HG03095 (cell line): ENCODE measurements at regions not wholly inside any gene's neighbourhood (a gene's known extent, or its start where the extent isn't known, plus 50 kb on each side); places are given as distances from the start of the nearest gene placed in this dataset.

Source experiments
- ATAC-seq: cut with Tn5 transposase; IDR thresholded peaks from one replicate; pipeline ENCODE4 v1.9.1; 2021; ENCODE audit warnings: moderate library complexity; ENCODE audit not compliant: unreplicated experiment

DNA sequence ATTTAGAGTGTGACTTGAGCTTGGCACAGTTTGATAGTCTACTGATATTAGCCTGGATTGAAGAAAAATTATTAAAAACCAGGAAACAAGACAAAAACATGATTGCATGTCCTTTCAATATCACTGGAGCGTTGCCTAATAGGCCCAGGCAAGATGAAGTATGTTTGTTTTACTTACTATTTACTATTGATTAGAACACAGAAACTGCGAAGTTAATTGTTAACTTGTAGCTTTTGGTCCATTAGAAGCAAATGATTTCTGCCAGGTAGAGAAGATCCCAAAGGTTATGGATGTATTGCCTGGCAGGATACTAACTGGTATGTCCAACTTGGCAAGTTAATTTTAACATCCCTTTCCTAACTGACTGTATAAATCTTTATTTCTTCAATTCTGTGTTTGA lies 268.9 kb downstream of the ETNK1 start:
- ATAC-seq, result no peak

GRCh38 chr12:22899184-22899583 lies 274.2 kb downstream of the ETNK1 start:
- ATAC-seq, result no peak

DNA sequence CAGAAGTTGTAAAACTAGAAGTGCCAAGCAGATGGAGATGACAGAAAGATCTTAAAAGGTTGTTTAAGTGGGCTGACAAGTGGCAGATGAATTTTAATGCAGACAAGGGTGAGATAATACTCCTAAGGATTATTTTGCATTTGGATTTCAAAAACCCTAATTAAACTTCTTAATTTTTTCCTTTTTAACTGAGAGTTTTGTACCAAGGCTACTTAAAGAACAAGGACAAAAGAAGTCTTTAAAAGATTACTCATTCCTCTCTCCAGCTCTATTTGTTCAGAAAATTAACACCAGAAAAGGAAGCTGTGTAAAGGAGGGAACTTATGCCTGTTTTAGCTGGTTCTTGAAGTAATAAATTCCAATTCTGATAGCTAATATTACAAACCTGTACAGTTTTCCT lies 275.4 kb downstream of the ETNK1 start:
- no peak for ATAC-seq

- ATAC-seq, result no peak
Observed at GRCh38 chr12:22904485-22904884, 279.5 kb downstream of the ETNK1 start.

DNA sequence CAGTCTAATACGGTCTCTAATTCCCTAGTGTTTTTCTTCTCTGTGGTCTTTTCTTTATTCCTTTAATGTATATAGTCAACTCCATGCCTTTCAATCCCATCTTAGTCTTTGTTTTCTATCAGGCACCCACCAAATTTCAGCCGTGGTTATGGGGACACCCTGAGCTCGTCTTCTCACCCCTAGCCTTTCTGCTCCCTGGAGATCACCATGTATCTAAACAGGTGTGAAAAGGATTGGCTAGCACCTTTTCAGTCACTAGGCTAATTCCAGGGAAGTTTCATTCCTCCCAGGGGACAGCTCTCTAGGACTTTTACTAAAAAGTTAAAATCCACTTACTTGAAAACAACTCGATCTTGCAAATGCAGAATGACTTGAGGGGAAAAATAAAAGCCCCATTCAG lies 291.3 kb downstream of the ETNK1 start:
- ATAC-seq, result no peak

- ATAC-seq, result no peak
Observed at GRCh38 chr12:22916815-22917214, 291.8 kb downstream of the ETNK1 start.

DNA sequence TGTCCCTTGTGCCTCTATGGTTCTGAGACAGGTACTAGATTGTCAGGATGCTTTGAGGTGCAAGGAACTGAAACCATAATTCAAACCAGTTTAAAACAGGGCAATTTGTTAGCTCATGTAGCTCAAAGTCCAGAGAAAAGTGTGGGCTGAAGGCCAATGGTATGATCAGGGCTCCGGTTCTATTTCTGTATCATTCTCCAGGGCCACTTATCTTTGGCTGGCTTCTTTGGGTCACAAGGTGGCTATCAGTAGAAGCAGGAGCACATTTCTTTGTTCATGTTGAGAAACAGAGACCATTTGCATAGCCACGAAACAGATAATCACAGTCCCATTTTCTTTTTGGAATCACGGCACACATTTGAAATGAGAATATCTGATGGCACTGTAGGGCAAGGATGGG lies 294.9 kb downstream of the ETNK1 start:
- ATAC-seq, result no peak

DNA sequence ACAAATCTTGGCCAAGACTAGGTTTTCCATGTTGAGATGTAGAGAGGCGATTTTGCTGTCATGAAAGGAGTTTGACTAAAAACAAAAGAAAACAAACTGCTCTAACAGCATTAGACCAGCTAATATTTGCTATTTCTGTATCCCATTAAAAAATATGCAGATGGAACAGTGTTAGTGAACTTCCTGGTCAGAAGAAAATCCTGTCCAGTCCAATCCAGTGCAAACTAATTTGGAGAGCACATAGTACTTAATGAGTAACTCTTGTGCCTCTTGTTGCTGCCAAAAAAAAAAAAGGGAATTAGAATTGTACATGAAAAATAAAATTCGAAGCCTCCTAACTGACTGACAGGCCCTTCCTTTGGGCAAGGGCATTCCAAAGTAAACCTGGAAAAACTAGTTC lies 298.8 kb downstream of the ETNK1 start:
- ATAC-seq, result no peak

- no peak for ATAC-seq
Observed at GRCh38 chr12:22924391-22924790, 299.4 kb downstream of the ETNK1 start.

DNA sequence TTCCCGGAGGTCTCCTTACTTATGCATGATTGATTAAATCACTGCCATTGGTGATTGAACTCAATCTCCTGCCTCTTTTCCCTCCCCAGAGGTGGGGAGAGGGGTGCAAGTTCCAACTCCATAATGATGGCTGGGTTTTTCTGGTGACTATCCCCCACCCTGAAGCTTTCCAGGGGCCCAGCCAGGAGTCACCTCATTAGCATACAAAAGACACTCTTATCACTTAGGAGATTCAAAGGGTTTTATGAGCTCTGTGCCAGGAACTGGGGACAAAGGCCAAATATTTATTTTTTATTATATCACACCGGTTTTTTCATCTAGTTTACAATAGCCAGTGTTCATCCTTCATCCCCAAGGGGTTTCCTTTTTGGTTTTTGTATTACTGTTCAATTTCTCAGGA lies 300.7 kb downstream of the ETNK1 start:
- no peak for ATAC-seq

GRCh38 chr12:22932431-22932830 lies 307.5 kb downstream of the ETNK1 start:
- no peak for ATAC-seq

DNA sequence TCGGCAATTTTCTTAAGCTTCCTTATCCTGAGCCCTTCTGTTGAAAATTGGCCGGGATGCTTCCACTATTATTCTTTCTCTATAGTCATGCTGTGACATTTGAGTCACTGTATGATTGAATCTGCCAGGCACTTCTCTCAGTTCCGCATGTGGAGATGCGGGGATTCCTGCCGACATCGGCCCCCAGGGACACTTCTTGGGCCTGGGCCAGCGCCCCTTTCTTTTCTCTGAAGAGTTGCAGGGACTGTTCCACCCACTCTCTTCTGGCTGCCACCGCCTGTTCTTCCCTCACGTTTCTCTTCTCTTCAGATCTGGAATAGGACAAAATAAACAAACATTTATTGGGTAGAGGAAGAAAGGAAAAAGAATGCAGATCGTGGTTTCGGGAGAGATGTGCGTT lies 310.1 kb downstream of the ETNK1 start:
- ATAC-seq, result no peak

- no peak for ATAC-seq
Observed at GRCh38 chr12:22935501-22935900, 310.5 kb downstream of the ETNK1 start.

DNA sequence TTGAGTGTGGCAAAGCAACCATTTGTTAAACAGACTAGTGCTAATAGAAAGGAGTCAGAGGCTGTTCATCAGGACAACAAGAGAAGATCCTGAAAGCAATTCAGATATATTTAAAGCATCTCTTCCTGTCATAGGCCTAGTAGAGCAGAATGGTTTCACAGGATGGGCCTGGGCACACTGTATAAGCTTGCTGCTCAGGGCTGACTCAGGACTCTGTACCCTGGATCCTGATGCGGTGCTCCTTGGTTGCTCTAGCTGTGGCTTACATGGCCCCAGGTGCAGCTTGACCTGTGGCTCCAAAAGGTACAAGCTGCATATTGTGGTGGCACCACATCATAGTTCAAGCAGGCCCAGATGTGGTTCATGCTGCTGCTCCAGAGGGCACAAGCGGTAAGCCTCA lies 313.4 kb downstream of the ETNK1 start:
- ATAC-seq, result no peak

- no peak for ATAC-seq
Observed at GRCh38 chr12:22951206-22951605, 326.2 kb downstream of the ETNK1 start.

- ATAC-seq, result no peak
Observed at GRCh38 chr12:22956690-22957089, 331.7 kb downstream of the ETNK1 start.

- no peak for ATAC-seq
Observed at GRCh38 chr12:22967171-22967570, 342.2 kb downstream of the ETNK1 start.

GRCh38 chr12:22969521-22969920 lies 344.6 kb downstream of the ETNK1 start:
- no peak for ATAC-seq

DNA sequence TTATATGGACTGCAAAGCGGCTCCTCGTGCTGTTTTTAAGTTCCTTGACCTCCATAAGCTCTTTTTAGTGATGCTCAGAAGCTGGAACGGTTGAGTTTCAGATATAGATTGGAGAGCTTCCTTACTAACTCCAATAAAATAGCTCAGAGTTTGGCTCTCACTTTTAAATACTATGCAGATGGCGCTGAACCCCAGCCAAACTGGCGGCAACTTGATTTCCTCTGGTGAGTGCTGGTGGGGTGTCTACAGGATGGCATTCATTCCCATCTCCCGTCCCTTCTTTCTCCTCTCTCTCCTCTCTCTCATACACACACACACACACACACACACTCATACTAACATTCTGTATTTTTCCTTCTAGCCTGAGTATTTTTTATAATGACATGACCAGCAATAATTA lies 346.3 kb downstream of the ETNK1 start:
- ATAC-seq, result no peak

- no peak for ATAC-seq
Observed at GRCh38 chr12:22971701-22972191, 346.8 kb downstream of the ETNK1 start.

- no peak for ATAC-seq
Observed at GRCh38 chr12:22974865-22975264, 349.9 kb downstream of the ETNK1 start.

- no peak for ATAC-seq
Observed at GRCh38 chr12:22978962-22979361, 354.0 kb downstream of the ETNK1 start.

GRCh38 chr12:22979854-22980469 lies 355.0 kb downstream of the ETNK1 start:
- no peak for ATAC-seq
